Lower leg skin (tissue), 3 donors: ENCODE measurements at regions not wholly inside any gene's neighbourhood (a gene's known extent, or its start where the extent isn't known, plus 50 kb on each side); places are given as distances from the start of the nearest gene placed in this dataset.

Source experiments
- POLR2A ChIP-seq, 2 donors: fragments of 450-650 bp; IDR thresholded peaks; one replicate each; pipeline ENCODE4 v1.6.1; 2016 to 2017; ENCODE audit warnings: antibody characterized with exemption in 2 of 2, mild to moderate bottlenecking in 1 of 2, moderate library complexity in 1 of 2
- TF ChIP-seq, protein P1 (sequence below), 3 donors: fragments of 450-650 bp; IDR thresholded peaks; one replicate each; pipeline ENCODE4 v1.5.1; 2016; ENCODE audit warnings: antibody characterized with exemption in 3 of 3, mild to moderate bottlenecking in 3 of 3, moderate library complexity in 2 of 3

- TF ChIP-seq POLR2A (IDR thresholded peaks at IDR 0.05) = no peak
- TF ChIP-seq, protein P1, sequence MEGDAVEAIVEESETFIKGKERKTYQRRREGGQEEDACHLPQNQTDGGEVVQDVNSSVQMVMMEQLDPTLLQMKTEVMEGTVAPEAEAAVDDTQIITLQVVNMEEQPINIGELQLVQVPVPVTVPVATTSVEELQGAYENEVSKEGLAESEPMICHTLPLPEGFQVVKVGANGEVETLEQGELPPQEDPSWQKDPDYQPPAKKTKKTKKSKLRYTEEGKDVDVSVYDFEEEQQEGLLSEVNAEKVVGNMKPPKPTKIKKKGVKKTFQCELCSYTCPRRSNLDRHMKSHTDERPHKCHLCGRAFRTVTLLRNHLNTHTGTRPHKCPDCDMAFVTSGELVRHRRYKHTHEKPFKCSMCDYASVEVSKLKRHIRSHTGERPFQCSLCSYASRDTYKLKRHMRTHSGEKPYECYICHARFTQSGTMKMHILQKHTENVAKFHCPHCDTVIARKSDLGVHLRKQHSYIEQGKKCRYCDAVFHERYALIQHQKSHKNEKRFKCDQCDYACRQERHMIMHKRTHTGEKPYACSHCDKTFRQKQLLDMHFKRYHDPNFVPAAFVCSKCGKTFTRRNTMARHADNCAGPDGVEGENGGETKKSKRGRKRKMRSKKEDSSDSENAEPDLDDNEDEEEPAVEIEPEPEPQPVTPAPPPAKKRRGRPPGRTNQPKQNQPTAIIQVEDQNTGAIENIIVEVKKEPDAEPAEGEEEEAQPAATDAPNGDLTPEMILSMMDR (IDR thresholded peaks at IDR 0.05) = no peak
Measured at GRCh38 chr2:215811003-215811402, 202.3 kb downstream of the MREG start.
